ENCODE measurements at regions not wholly inside any gene's neighbourhood (a gene's known extent, or its start where the extent isn't known, plus 50 kb on each side); places are given as distances from the start of the nearest gene placed in this dataset.
"Not testable (repeated sequence)": the region's sequence is repeated elsewhere in the genome, so short reads cannot be mapped to it uniquely, and the experiment has no call there.

GRCh38 chr6:7008451-7008988 is 99.2 kb upstream of the RREB1 start:
- no peak for DNase-seq

GRCh38 chr6:7016226-7016625 is 91.5 kb upstream of the RREB1 start:
- DNase-seq: no peak

GRCh38 chr6:7021301-7021700 is 86.5 kb upstream of the RREB1 start:
- DNase-seq: no peak

GRCh38 chr6:7025861-7026260 is 81.9 kb upstream of the RREB1 start:
- no peak for DNase-seq

- not testable (repeated sequence) for DNase-seq
Observed at GRCh38 chr6:7028963-7029362, 78.8 kb upstream of the RREB1 start.

- DNase-seq: not testable (repeated sequence)
Observed at GRCh38 chr6:7030968-7031367, 76.8 kb upstream of the RREB1 start.

- no peak for DNase-seq
Observed at GRCh38 chr6:7033202-7033601, 74.6 kb upstream of the RREB1 start.

- no peak for DNase-seq
Observed at GRCh38 chr6:7034055-7034454, 73.7 kb upstream of the RREB1 start.

GRCh38 chr6:7035837-7036249 is 71.9 kb upstream of the RREB1 start:
- DNase-seq: no peak

- DNase-seq: no peak
Observed at GRCh38 chr6:7041511-7042026, 66.2 kb upstream of the RREB1 start.

- no peak for DNase-seq
Observed at GRCh38 chr6:7042056-7042653, 65.6 kb upstream of the RREB1 start.

- no peak for DNase-seq
Observed at GRCh38 chr6:7042654-7043545, 64.9 kb upstream of the RREB1 start.

- no peak for DNase-seq
Observed at GRCh38 chr6:7045331-7045730, 62.4 kb upstream of the RREB1 start.

- no peak for DNase-seq
Observed at GRCh38 chr6:7045746-7046145, 62.0 kb upstream of the RREB1 start.

- DNase-seq: no peak
Observed at GRCh38 chr6:7047128-7047527, 60.6 kb upstream of the RREB1 start.

GRCh38 chr6:7047966-7048365 is 59.8 kb upstream of the RREB1 start:
- no peak for DNase-seq

GRCh38 chr6:7048894-7049293 is 58.9 kb upstream of the RREB1 start:
- DNase-seq: no peak

- no peak for DNase-seq
Observed at GRCh38 chr6:7050004-7050403, 57.8 kb upstream of the RREB1 start.

GRCh38 chr6:7050872-7051779 is 56.6 kb upstream of the RREB1 start:
- DNase-seq: peak; percentile 35

- peak; percentile 56 for DNase-seq
Observed at GRCh38 chr6:7051780-7052442, 55.9 kb upstream of the RREB1 start.

- peak; percentile 56 for DNase-seq
Observed at GRCh38 chr6:7052443-7053011, 55.2 kb upstream of the RREB1 start.

Data from muscle of arm (tissue), 1 donor.